ENCODE measurements at regions not wholly inside any gene's neighbourhood (a gene's known extent, or its start where the extent isn't known, plus 50 kb on each side); places are given as distances from the start of the nearest gene placed in this dataset.

DNA sequence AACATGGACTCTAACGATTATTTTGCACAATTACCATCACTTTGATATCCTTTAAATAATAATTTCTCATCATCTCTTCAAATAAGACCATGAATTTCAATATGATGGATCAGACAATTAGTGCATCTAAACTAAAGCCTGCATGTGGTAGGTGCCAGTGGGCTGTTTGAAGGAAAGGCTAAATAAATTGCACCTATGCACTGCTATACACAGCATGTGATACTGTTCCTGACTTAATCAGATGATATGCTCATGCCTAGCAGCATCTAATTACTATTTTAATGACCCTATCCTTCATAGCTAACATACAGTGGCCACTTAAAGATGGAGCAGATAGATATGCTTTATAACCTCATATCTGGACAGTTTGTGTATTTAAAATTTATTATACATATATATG, 731.6 kb upstream of the MANEA start:
- TF ChIP-seq, protein P1, sequence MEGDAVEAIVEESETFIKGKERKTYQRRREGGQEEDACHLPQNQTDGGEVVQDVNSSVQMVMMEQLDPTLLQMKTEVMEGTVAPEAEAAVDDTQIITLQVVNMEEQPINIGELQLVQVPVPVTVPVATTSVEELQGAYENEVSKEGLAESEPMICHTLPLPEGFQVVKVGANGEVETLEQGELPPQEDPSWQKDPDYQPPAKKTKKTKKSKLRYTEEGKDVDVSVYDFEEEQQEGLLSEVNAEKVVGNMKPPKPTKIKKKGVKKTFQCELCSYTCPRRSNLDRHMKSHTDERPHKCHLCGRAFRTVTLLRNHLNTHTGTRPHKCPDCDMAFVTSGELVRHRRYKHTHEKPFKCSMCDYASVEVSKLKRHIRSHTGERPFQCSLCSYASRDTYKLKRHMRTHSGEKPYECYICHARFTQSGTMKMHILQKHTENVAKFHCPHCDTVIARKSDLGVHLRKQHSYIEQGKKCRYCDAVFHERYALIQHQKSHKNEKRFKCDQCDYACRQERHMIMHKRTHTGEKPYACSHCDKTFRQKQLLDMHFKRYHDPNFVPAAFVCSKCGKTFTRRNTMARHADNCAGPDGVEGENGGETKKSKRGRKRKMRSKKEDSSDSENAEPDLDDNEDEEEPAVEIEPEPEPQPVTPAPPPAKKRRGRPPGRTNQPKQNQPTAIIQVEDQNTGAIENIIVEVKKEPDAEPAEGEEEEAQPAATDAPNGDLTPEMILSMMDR (IDR thresholded peaks at IDR 0.05; ENCODE audit: poor library complexity): no peak
- TF ChIP-seq EZH2 (IDR thresholded peaks at IDR 0.05; ENCODE audit: borderline replicate concordance) (no peak), EZH2phosphoT487 (IDR thresholded peaks at IDR 0.05; ENCODE audit: low read depth, severe bottlenecking, unreplicated experiment) (no peak)
